ENCODE measurements at regions not wholly inside any gene's neighbourhood (a gene's known extent, or its start where the extent isn't known, plus 50 kb on each side); places are given as distances from the start of the nearest gene placed in this dataset.
"Not testable (repeated sequence)": the region's sequence is repeated elsewhere in the genome, so short reads cannot be mapped to it uniquely, and the experiment has no call there.

GRCh38 chr3:178949896-178950295 is 121.7 kb downstream of the ZMAT3 start:
- intact Hi-C loops (cut with micrococcal nuclease; ENCODE audit: unreplicated experiment), result loop anchor here (5.0 kb wide), 1 partner anchor 508 kb away; no protein-coding TSS in a partner anchor

DNA sequence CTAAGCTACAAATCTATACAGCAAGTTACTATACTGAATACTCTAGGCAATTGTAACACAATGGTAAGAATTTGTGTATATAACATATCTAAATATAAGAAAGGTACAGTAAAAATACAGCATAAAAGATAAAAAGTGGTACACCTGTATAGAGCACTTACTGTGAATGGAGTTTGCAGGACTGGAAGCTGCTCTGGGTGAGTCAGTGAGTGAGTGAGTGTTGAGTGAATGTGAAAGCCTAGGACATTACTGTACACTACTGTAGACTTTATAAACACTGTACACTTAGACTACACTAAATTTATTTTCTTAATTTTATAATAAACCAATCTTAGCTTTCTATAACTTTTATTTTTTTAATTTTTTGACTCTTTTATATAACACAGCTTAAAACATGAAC is 123.1 kb downstream of the ZMAT3 start:
- no TSS peak for BruUV-seq (replicated peaks)
- POLR2A ChIA-PET (ENCODE audit: low non-redundant PET), result no interaction called here
- Histone ChIP-seq H3K4me1 (ENCODE audit: insufficient read depth, low read length, poor library complexity, severe bottlenecking) (no peaks in the 10 kb centered on the region), H3K36me3 (ENCODE audit: insufficient read depth, low read length, poor library complexity, severe bottlenecking) (no peaks in the 10 kb centered on the region), H3K4me3 (ENCODE audit: low read depth, low read length, poor library complexity, severe bottlenecking) (no peak overlapping the region), H3K27me3 (replicated peaks; ENCODE audit: insufficient read depth, low read depth, low read length, poor library complexity) (no peaks in the 10 kb centered on the region), H3K27ac (ENCODE audit: low read depth, low read length, poor library complexity, severe bottlenecking) (no peak overlapping the region), H3K9me3 (ENCODE audit: low read depth, low read length, poor library complexity, severe bottlenecking) (no peaks in the 10 kb centered on the region)
- no peak for TF ChIP-seq EZH2 (IDR thresholded peaks at IDR 0.05; ENCODE audit: borderline replicate concordance, low read depth, low read length, poor library complexity, severe bottlenecking)
- TF ChIP-seq CTCF (conservative IDR thresholded peaks at IDR 0.05; ENCODE audit: low read depth, low read length), result no peak
- intact Hi-C loops (cut with micrococcal nuclease; ENCODE audit: unreplicated experiment), result loop anchor here (5.0 kb wide), 1 partner anchor 506 kb away; no protein-coding TSS in a partner anchor
- CTCF ChIA-PET, result no interaction called here
- no peak for DNase-seq (ENCODE audit: low spot score)

More at GRCh38 chr3:178949896-178950295, 121.7 kb downstream of the ZMAT3 start:
- Histone ChIP-seq H3K27me3 (replicated peaks; ENCODE audit: insufficient read depth, low read depth, low read length, poor library complexity) (no peaks in the 10 kb centered on the region), H3K4me3 (ENCODE audit: low read depth, low read length, poor library complexity, severe bottlenecking) (no peak overlapping the region), H3K27ac (ENCODE audit: low read depth, low read length, poor library complexity, severe bottlenecking) (no peak overlapping the region), H3K36me3 (ENCODE audit: insufficient read depth, low read length, poor library complexity, severe bottlenecking) (no peaks in the 10 kb centered on the region), H3K9me3 (ENCODE audit: low read depth, low read length, poor library complexity, severe bottlenecking) (no peaks in the 10 kb centered on the region), H3K4me1 (ENCODE audit: insufficient read depth, low read length, poor library complexity, severe bottlenecking) (no peaks in the 10 kb centered on the region)
- POLR2A ChIA-PET (ENCODE audit: low non-redundant PET), result no interaction called here
- DNase-seq (ENCODE audit: low spot score), result no peak
- TF ChIP-seq CTCF (conservative IDR thresholded peaks at IDR 0.05; ENCODE audit: low read depth, low read length) (no peak), EZH2 (IDR thresholded peaks at IDR 0.05; ENCODE audit: borderline replicate concordance, low read depth, low read length, poor library complexity, severe bottlenecking) (no peak)
- no TSS peak for BruUV-seq (replicated peaks)
- CTCF ChIA-PET, result no interaction called here

DNA sequence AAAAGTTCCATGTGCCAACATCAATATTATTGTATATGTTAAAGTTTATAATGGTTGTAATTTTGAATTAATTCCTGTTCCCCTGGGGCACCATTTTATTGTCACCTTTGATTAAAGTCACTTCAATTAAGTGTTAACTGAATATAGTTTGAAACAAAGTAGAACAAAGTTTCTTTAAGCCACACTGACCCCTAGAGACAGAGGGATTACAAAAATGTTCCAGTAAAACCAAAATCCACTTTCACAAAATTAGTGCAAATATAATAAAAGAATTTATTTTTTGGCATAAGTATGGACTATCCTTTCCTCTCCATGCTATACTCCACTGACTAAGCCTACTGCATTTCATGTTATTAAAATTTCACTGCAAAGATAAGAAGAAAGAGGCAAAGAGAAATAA is 123.9 kb downstream of the ZMAT3 start:
- CTCF ChIA-PET, result no interaction called here
- no peaks in the 10 kb centered on the region for H3K36me3 ChIP-seq (ENCODE audit: insufficient read depth, low read length, poor library complexity, severe bottlenecking)
- H3K4me3 ChIP-seq (ENCODE audit: low read depth, low read length, poor library complexity, severe bottlenecking), result no peak overlapping the region
- H3K4me1 ChIP-seq (ENCODE audit: insufficient read depth, low read length, poor library complexity, severe bottlenecking), result no peaks in the 10 kb centered on the region
- POLR2A ChIA-PET (ENCODE audit: low non-redundant PET), result no interaction called here
- DNase-seq (ENCODE audit: low spot score), result no peak
- intact Hi-C loops (cut with micrococcal nuclease; ENCODE audit: unreplicated experiment), result loop anchor here (5.0 kb wide), 1 partner anchor 505 kb away; no protein-coding TSS in a partner anchor
- no TSS peak for BruUV-seq (replicated peaks)
- no peak overlapping the region for H3K27ac ChIP-seq (ENCODE audit: low read depth, low read length, poor library complexity, severe bottlenecking)
- TF ChIP-seq EZH2 (IDR thresholded peaks at IDR 0.05; ENCODE audit: borderline replicate concordance, low read depth, low read length, poor library complexity, severe bottlenecking), result no peak
- TF ChIP-seq CTCF (conservative IDR thresholded peaks at IDR 0.05; ENCODE audit: low read depth, low read length), result no peak; the same call in 1 of the 2 replicates
- no peaks in the 10 kb centered on the region for H3K27me3 ChIP-seq (replicated peaks; ENCODE audit: insufficient read depth, low read depth, low read length, poor library complexity)
- H3K9me3 ChIP-seq (ENCODE audit: low read depth, low read length, poor library complexity, severe bottlenecking), result no peaks in the 10 kb centered on the region

DNA sequence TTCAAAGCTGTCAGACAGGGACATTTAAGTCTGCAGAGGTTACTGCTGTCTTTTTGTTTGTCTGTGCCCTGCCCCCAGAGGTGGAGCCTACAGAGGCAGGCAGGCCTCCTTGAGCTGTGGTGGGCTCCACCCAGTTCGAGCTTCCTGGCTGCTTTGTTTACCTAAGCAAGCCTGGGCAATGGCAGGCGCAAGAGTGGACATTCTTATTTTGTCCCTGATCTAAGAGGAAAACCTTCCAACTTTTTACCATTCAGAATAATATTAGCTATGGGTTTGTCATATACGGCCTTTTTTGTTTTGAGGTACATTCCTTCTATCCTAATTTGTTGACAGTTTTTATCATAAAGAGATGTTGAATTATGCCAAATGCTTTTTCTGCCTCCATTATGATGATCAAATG is 129.3 kb downstream of the ZMAT3 start:
- POLR2A ChIA-PET (ENCODE audit: low non-redundant PET); H3K36me3 ChIP-seq (ENCODE audit: insufficient read depth, low read length, poor library complexity, severe bottlenecking); H3K4me1 ChIP-seq (ENCODE audit: insufficient read depth, low read length, poor library complexity, severe bottlenecking); H3K4me3 ChIP-seq (ENCODE audit: low read depth, low read length, poor library complexity, severe bottlenecking); H3K27me3 ChIP-seq (replicated peaks; ENCODE audit: insufficient read depth, low read depth, low read length, poor library complexity); intact Hi-C loops (cut with micrococcal nuclease; ENCODE audit: unreplicated experiment); CTCF ChIA-PET; H3K9me3 ChIP-seq (ENCODE audit: low read depth, low read length, poor library complexity, severe bottlenecking); H3K27ac ChIP-seq (ENCODE audit: low read depth, low read length, poor library complexity, severe bottlenecking); BruUV-seq (replicated peaks); DNase-seq (ENCODE audit: low spot score): not testable (repeated sequence)
